ENCODE measurements at regions not wholly inside any gene's neighbourhood (a gene's known extent, or its start where the extent isn't known, plus 50 kb on each side); places are given as distances from the start of the nearest gene placed in this dataset.

- Mint-ChIP-seq H3K4me1 (ENCODE audit: insufficient read depth, unreplicated experiment) (no peaks in the 10 kb centered on the region), H3K9me3 (ENCODE audit: unreplicated experiment) (no peaks in the 10 kb centered on the region), H3K36me3 (ENCODE audit: insufficient read depth, unreplicated experiment) (no peaks in the 10 kb centered on the region), H3K27ac (ENCODE audit: low read depth, unreplicated experiment) (no peak overlapping the region), H3K27me3 (ENCODE audit: insufficient read depth, unreplicated experiment) (no peaks in the 10 kb centered on the region), H3K4me3 (ENCODE audit: unreplicated experiment) (no peak overlapping the region)
- ChIA-PET CTCF (interaction anchor here (0.6 kb wide), 1 partner anchor 561 kb away, joined by 4 read pairs; no protein-coding TSS in a partner anchor), POLR2A (interaction anchor here (0.5 kb wide), 1 partner anchor 720 kb away, joined by 3 read pairs; no protein-coding TSS in a partner anchor)
- no TSS peak for BruUV-seq (replicated peaks)
- no peak for DNase-seq (ENCODE audit: unreplicated experiment)
- intact Hi-C loops (cut with micrococcal nuclease) = no loop called here
- no peak for TF ChIP-seq CTCF (IDR thresholded peaks at IDR 0.05; ENCODE audit: unreplicated experiment)
Measured at GRCh38 chr2:145199827-145200706, 680.1 kb upstream of the ZEB2 start.

- no peaks in the 10 kb centered on the region for H3K36me3 Mint-ChIP-seq (ENCODE audit: insufficient read depth, unreplicated experiment)
- intact Hi-C loops (cut with micrococcal nuclease) = no loop called here
- CTCF ChIA-PET = interaction anchor here (0.6 to 1.0 kb wide), 3 partner anchors 11 to 560 kb away, joined by 3 to 4 read pairs (median 3); no protein-coding TSS in a partner anchor
Measured at GRCh38 chr2:145199042-145199441, 679.1 kb upstream of the ZEB2 start.

GRCh38 chr2:145198555-145198954, 678.6 kb upstream of the ZEB2 start:
- no peaks in the 10 kb centered on the region for H3K27me3 Mint-ChIP-seq (ENCODE audit: insufficient read depth, unreplicated experiment)
- no peak overlapping the region for H3K27ac Mint-ChIP-seq (ENCODE audit: low read depth, unreplicated experiment)
- intact Hi-C loops (cut with micrococcal nuclease) = no loop called here
- no peak for DNase-seq (ENCODE audit: unreplicated experiment)
- no peaks in the 10 kb centered on the region for H3K9me3 Mint-ChIP-seq (ENCODE audit: unreplicated experiment)
- H3K36me3 Mint-ChIP-seq (ENCODE audit: insufficient read depth, unreplicated experiment) = no peaks in the 10 kb centered on the region
- H3K4me1 Mint-ChIP-seq (ENCODE audit: insufficient read depth, unreplicated experiment) = no peaks in the 10 kb centered on the region
- no TSS peak for BruUV-seq (replicated peaks)
- TF ChIP-seq CTCF (IDR thresholded peaks at IDR 0.05; ENCODE audit: unreplicated experiment) = no peak
- H3K4me3 Mint-ChIP-seq (ENCODE audit: unreplicated experiment) = no peak overlapping the region
- ChIA-PET CTCF (interaction anchor here (0.8 to 1.0 kb wide), 2 partner anchors 12 to 187 kb away, joined by 3 read pairs; no protein-coding TSS in a partner anchor), POLR2A (no interaction called here)

More at GRCh38 chr2:145199042-145199441, 679.1 kb upstream of the ZEB2 start:
- DNase-seq (ENCODE audit: unreplicated experiment) = no peak
- Mint-ChIP-seq H3K4me3 (ENCODE audit: unreplicated experiment) (no peak overlapping the region), H3K4me1 (ENCODE audit: insufficient read depth, unreplicated experiment) (no peaks in the 10 kb centered on the region), H3K27ac (ENCODE audit: low read depth, unreplicated experiment) (no peak overlapping the region), H3K9me3 (ENCODE audit: unreplicated experiment) (no peaks in the 10 kb centered on the region), H3K27me3 (ENCODE audit: insufficient read depth, unreplicated experiment) (no peaks in the 10 kb centered on the region)
- TF ChIP-seq CTCF (IDR thresholded peaks at IDR 0.05; ENCODE audit: unreplicated experiment) = no peak
- POLR2A ChIA-PET = no interaction called here
- no TSS peak for BruUV-seq (replicated peaks)

- no TSS peak for BruUV-seq (replicated peaks)
- ChIA-PET CTCF (interaction anchor here (1.0 kb wide), 1 partner anchor 12 kb away, joined by 3 read pairs; no protein-coding TSS in a partner anchor), POLR2A (no interaction called here)
Measured at GRCh38 chr2:145197944-145198343, 678.0 kb upstream of the ZEB2 start.

More at GRCh38 chr2:145197944-145198343, 678.0 kb upstream of the ZEB2 start:
- no peaks in the 10 kb centered on the region for H3K4me1 Mint-ChIP-seq (ENCODE audit: insufficient read depth, unreplicated experiment)
- H3K4me3 Mint-ChIP-seq (ENCODE audit: unreplicated experiment) = no peak overlapping the region
- no peaks in the 10 kb centered on the region for H3K9me3 Mint-ChIP-seq (ENCODE audit: unreplicated experiment)
- DNase-seq (ENCODE audit: unreplicated experiment) = no peak
- intact Hi-C loops (cut with micrococcal nuclease) = no loop called here
- TF ChIP-seq CTCF (IDR thresholded peaks at IDR 0.05; ENCODE audit: unreplicated experiment) = no peak
- H3K36me3 Mint-ChIP-seq (ENCODE audit: insufficient read depth, unreplicated experiment) = no peaks in the 10 kb centered on the region
- H3K27ac Mint-ChIP-seq (ENCODE audit: low read depth, unreplicated experiment) = no peak overlapping the region
- no peaks in the 10 kb centered on the region for H3K27me3 Mint-ChIP-seq (ENCODE audit: insufficient read depth, unreplicated experiment)

All from MCF 10A (cell line).